ENCODE measurements at regions not wholly inside any gene's neighbourhood (a gene's known extent, or its start where the extent isn't known, plus 50 kb on each side); places are given as distances from the start of the nearest gene placed in this dataset.

GRCh38 chr20:9889270-9889981 lies 50.5 kb upstream of the PAK5 start:
- Histone ChIP-seq H3K36me3 (ENCODE audit: insufficient read depth, low read length) (no peaks in the 10 kb centered on the region), H3K27me3 (ENCODE audit: control insufficient read depth in 1 of 2, insufficient read depth in 2 of 2, low read length in 2 of 2) (no peaks in the 10 kb centered on the region), H3K9me3 (ENCODE audit: control insufficient read depth in 1 of 2, insufficient read depth in 1 of 2, low read length in 2 of 2) (no peaks in the 10 kb centered on the region), H3K27ac (ENCODE audit: low read depth in 1 of 2, low read length in 2 of 2) (no peak overlapping the region), H3K4me1 (ENCODE audit: insufficient read depth, low read length) (no peaks in the 10 kb centered on the region), H3K4me3 (ENCODE audit: low read length) (no peak overlapping the region)
- Mint-ChIP-seq H3K36me3 (ENCODE audit: low read depth) (no peaks in the 10 kb centered on the region), H3K4me1 (ENCODE audit: low read depth) (no peaks in the 10 kb centered on the region), H3K4me3 (no peak overlapping the region), H3K9me3 (no peaks in the 10 kb centered on the region), H3K27me3 (no peaks in the 10 kb centered on the region), H3K27ac (no peak overlapping the region)
- POLR2A ChIA-PET = no interaction called here
- ATAC-seq (ENCODE audit: poor library complexity) (no peak), DNase-seq (peak in 1 of 14 experiments; percentile 8)
- no peak for TF ChIP-seq CTCF (IDR thresholded peaks at IDR 0.05)
- intact Hi-C loops (cut with DNase I, micrococcal nuclease) = no loop called here
- CTCF ChIA-PET = no interaction called here
